Aorta (tissue), 5 donors: ENCODE measurements at regions not wholly inside any gene's neighbourhood (a gene's known extent, or its start where the extent isn't known, plus 50 kb on each side); places are given as distances from the start of the nearest gene placed in this dataset.
A peak's percentile ranks its signal among the peaks of the same experiment; 100 is the strongest.

Experiments used
- ATAC-seq: fragments of 200-7000 bp; cut with Tn5 transposase; one replicate; pipeline ENCODE4 v1.9.1; 2022; ENCODE audit warnings: moderate library complexity; ENCODE audit not compliant: low FRiP score
- DNase-seq, 2 donors: peaks; one replicate each; pipeline ENCODE4 v3.0.0-alpha.2; 2020
- H3K27ac ChIP-seq, 2 donors: one replicate each; pipeline ENCODE4 v1.5.1; 2013; ENCODE audit warnings: low read length in 2 of 2, mild to moderate bottlenecking in 2 of 2, moderate library complexity in 2 of 2, control low read depth in 1 of 2, inconsistent platforms in 1 of 2, low read depth in 1 of 2
- H3K27me3 ChIP-seq, 2 donors: one replicate each; pipeline ENCODE4 v1.6.1; 2013; ENCODE audit warnings: control low read depth in 1 of 2, low read length in 1 of 2, mild to moderate bottlenecking in 1 of 2, moderate library complexity in 1 of 2; ENCODE audit not compliant: insufficient read depth in 2 of 2, control insufficient read depth in 1 of 2
- H3K36me3 ChIP-seq, 2 donors: one replicate each; pipeline ENCODE4 v1.6.1; 2013; ENCODE audit warnings: control low read depth in 1 of 2, low read length in 1 of 2, mild to moderate bottlenecking in 1 of 2; ENCODE audit not compliant: insufficient read depth in 2 of 2, control insufficient read depth in 1 of 2
- H3K4me1 ChIP-seq, 2 donors: one replicate each; pipeline ENCODE4 v1.6.1; 2013; ENCODE audit warnings: low read length in 2 of 2, control low read depth in 1 of 2, mild to moderate bottlenecking in 1 of 2, moderate library complexity in 1 of 2; ENCODE audit not compliant: insufficient read depth in 2 of 2, control insufficient read depth in 1 of 2
- H3K4me3 ChIP-seq, 2 donors: one replicate each; pipeline ENCODE4 v1.5.1; 2013; ENCODE audit warnings: low read length in 2 of 2, control low read depth in 1 of 2, mild to moderate bottlenecking in 1 of 2
- H3K9me3 ChIP-seq: one replicate; pipeline ENCODE4 v1.6.1; 2013; ENCODE audit warnings: mild to moderate bottlenecking, low read length; ENCODE audit not compliant: control insufficient read depth
- WGBS, 2 donors: extraction: QIAGEN DNeasy Blood & Tissue Kit; methylation state at CpG; one replicate each; pipeline ENCODE4 v1.1.7; 2013; 5-methylcytosine and 5-hydroxymethylcytosine counted together
- intact Hi-C, 2 donors: fragments of 100-400 bp; cut with DNase I; formaldehyde crosslinking; loops; one replicate each; pipeline versions ENCODE4 v1.14.2 to v1.15.0; 2022
- donor health status: healthy with polysubstance abuse.
- donor health status: Bipolar disorder and iron deficiency.
- donor health status: DM: no; HTN: no; CAD: no.
- donor health status: DM: no; HTN: no; CAD: no.
- donor health status: DM: yes; HTN: yes; CAD: no.

GRCh38 chr1:171426645-171427044 lies 58.7 kb upstream of the PRRC2C start:
- H3K27ac ChIP-seq = no peak overlapping the region
- WGBS, 2 donors = 88 to 91% methylated on average over 4 of the region's 4 CpGs
- no peaks in the 10 kb centered on the region for H3K36me3 ChIP-seq
- H3K27me3 ChIP-seq = no peaks in the 10 kb centered on the region
- no peak for DNase-seq
- no peak overlapping the region for H3K4me3 ChIP-seq
- ATAC-seq = no peak
- no peaks in the 10 kb centered on the region for H3K9me3 ChIP-seq
- H3K4me1 ChIP-seq = no peaks in the 10 kb centered on the region
- intact Hi-C loops = no loop called here

- Histone ChIP-seq H3K36me3 (no peaks in the 10 kb centered on the region), H3K4me3 (no peak overlapping the region), H3K27me3 (no peaks in the 10 kb centered on the region), H3K9me3 (no peaks in the 10 kb centered on the region), H3K4me1 (no peaks in the 10 kb centered on the region), H3K27ac (no peak overlapping the region)
- 71 to 72% methylated on average over 4 of the region's 4 CpGs for WGBS, 2 donors
- DNase-seq = no peak
- no peak for ATAC-seq
- intact Hi-C loops = no loop called here
Observed at GRCh38 chr1:171427852-171428471, 57.4 kb upstream of the PRRC2C start.

- no peak for DNase-seq
- H3K4me1 ChIP-seq = no peaks in the 10 kb centered on the region
- 91 to 93% methylated on average over 6 of the region's 6 CpGs for WGBS, 2 donors
- no peak overlapping the region for H3K27ac ChIP-seq
- intact Hi-C loops = no loop called here
- no peaks in the 10 kb centered on the region for H3K9me3 ChIP-seq
- ATAC-seq = no peak
- no peaks in the 10 kb centered on the region for H3K27me3 ChIP-seq
- H3K36me3 ChIP-seq = no peaks in the 10 kb centered on the region
- no peak overlapping the region for H3K4me3 ChIP-seq
Observed at GRCh38 chr1:171429137-171429536, 56.2 kb upstream of the PRRC2C start.

GRCh38 chr1:171431994-171432393 lies 53.3 kb upstream of the PRRC2C start:
- H3K4me3 ChIP-seq = no peak overlapping the region
- H3K36me3 ChIP-seq = no peaks in the 10 kb centered on the region
- no peaks in the 10 kb centered on the region for H3K9me3 ChIP-seq
- WGBS, 2 donors = 38 to 86% methylated on average over 2 of the region's 2 CpGs
- H3K27me3 ChIP-seq = no peaks in the 10 kb centered on the region
- intact Hi-C loops = no loop called here
- ATAC-seq (no peak), DNase-seq (no peak)
- peaks cover 0 to 3% of the 10 kb centered on the region in 2 donors for H3K4me1 ChIP-seq
- no peak overlapping the region for H3K27ac ChIP-seq

GRCh38 chr1:171432473-171432872 lies 52.9 kb upstream of the PRRC2C start:
- Histone ChIP-seq H3K4me3 (no peak overlapping the region), H3K4me1 (peaks cover 0 to 3% of the 10 kb centered on the region in 2 donors), H3K9me3 (no peaks in the 10 kb centered on the region), H3K36me3 (no peaks in the 10 kb centered on the region), H3K27me3 (no peaks in the 10 kb centered on the region), H3K27ac (no peak overlapping the region)
- intact Hi-C loops = no loop called here
- 94 to 99% methylated on average over 1 of the region's 1 CpG for WGBS, 2 donors
- DNase-seq = no peak
- ATAC-seq = no peak

GRCh38 chr1:171433451-171433850 lies 51.9 kb upstream of the PRRC2C start:
- no peak overlapping the region for H3K4me3 ChIP-seq
- no peak overlapping the region for H3K27ac ChIP-seq
- WGBS, 2 donors = 86 to 91% methylated on average over 2 of the region's 2 CpGs
- ATAC-seq (no peak), DNase-seq (no peak)
- peaks cover 0 to 3% of the 10 kb centered on the region in 2 donors for H3K4me1 ChIP-seq
- intact Hi-C loops = no loop called here
- H3K27me3 ChIP-seq = no peaks in the 10 kb centered on the region
- H3K9me3 ChIP-seq = no peaks in the 10 kb centered on the region
- no peaks in the 10 kb centered on the region for H3K36me3 ChIP-seq

- no peak overlapping the region for H3K4me3 ChIP-seq
- H3K27me3 ChIP-seq = no peaks in the 10 kb centered on the region
- peak; percentile 71 for ATAC-seq
- peak overlapping the region in 1 of 2 donors; percentile 6 for H3K27ac ChIP-seq
- no peaks in the 10 kb centered on the region for H3K9me3 ChIP-seq
- WGBS, 2 donors = 27 to 48% methylated on average over 8 to 9 of the region's 9 CpGs
- intact Hi-C loops = no loop called here
- no peaks in the 10 kb centered on the region for H3K36me3 ChIP-seq
- peak in 1 of 2 donors; percentile 49 for DNase-seq
- peaks cover 0 to 6% of the 10 kb centered on the region in 2 donors for H3K4me1 ChIP-seq
Observed at GRCh38 chr1:171434717-171435346, 50.5 kb upstream of the PRRC2C start.
